Upper lobe of left lung (tissue), 6 donors: ENCODE measurements at regions not wholly inside any gene's neighbourhood (a gene's known extent, or its start where the extent isn't known, plus 50 kb on each side); places are given as distances from the start of the nearest gene placed in this dataset.
A peak's percentile ranks its signal among the peaks of the same experiment; 100 is the strongest.

Experiments
- ATAC-seq, 2 donors: fragments of 200-7000 bp; cut with Tn5 transposase; one replicate each; pipeline ENCODE4 v1.9.1; 2022; ENCODE audit warnings: mild to moderate bottlenecking in 2 of 2, moderate library complexity in 2 of 2; ENCODE audit not compliant: low FRiP score in 2 of 2
- DNase-seq, 2 donors: peaks; one replicate each; pipeline ENCODE4 v3.0.0-alpha.2; 2019 to 2020
- H3K27ac ChIP-seq, 4 donors: fragments of 200-600 bp; sonication (generic); one replicate each; pipeline ENCODE4 v1.5.1; 2016 to 2019
- H3K27me3 ChIP-seq, 4 donors: fragments of 200-600 bp; sonication (generic); one replicate each; pipeline ENCODE4 v1.5.1; 2017 to 2019
- H3K36me3 ChIP-seq, 4 donors: fragments of 200-600 bp; sonication (generic); one replicate each; pipeline ENCODE4 v1.5.1; 2016 to 2019
- H3K4me1 ChIP-seq, 4 donors: fragments of 200-600 bp; sonication (generic); one replicate each; pipeline ENCODE4 v1.5.1; 2018 to 2019
- H3K4me3 ChIP-seq, 4 donors: fragments of 200-600 bp; sonication (generic); one replicate each; pipeline ENCODE4 v1.5.1; 2017 to 2019; ENCODE audit warnings: mild to moderate bottlenecking in 2 of 4, moderate library complexity in 1 of 4
- H3K9me3 ChIP-seq, 4 donors: fragments of 200-600 bp; sonication (generic); one replicate each; pipeline ENCODE4 v1.5.1; 2018 to 2019
- EP300 ChIP-seq, 4 donors: sonication (generic); formaldehyde crosslinking; IDR thresholded peaks; one replicate each; pipeline ENCODE4 v1.5.1; 2017; ENCODE audit warnings: antibody characterized with exemption in 4 of 4, control low read depth in 2 of 4
- POLR2A ChIP-seq, 4 donors: fragments of 450-650 bp; IDR thresholded peaks; one replicate each; pipeline ENCODE4 v1.5.1; 2016 to 2017; ENCODE audit warnings: antibody characterized with exemption in 4 of 4, mild to moderate bottlenecking in 2 of 4
- POLR2AphosphoS5 ChIP-seq, 2 donors: sonication (generic); formaldehyde crosslinking; IDR thresholded peaks; one replicate each; pipeline ENCODE4 v1.5.1; 2017; ENCODE audit warnings: antibody characterized with exemption in 2 of 2
- WGBS, 2 donors: methylation state at CpG; one replicate each; pipeline ENCODE4 v1.1.5; 2017 to 2018; 5-methylcytosine and 5-hydroxymethylcytosine counted together
- TF ChIP-seq, protein P1 (sequence below), 6 experiments: fragments of 450-650 bp in 4 of 6; fragments of 200-600 bp in 2 of 6; sonication (generic) in 2 of 6; IDR thresholded peaks; one replicate each; pipeline ENCODE4 v1.5.1; 2016 to 2019; ENCODE audit warnings: antibody characterized with exemption in 6 of 6
- donor health status: DM: no; HTN: no; CAD: no; lungs with moderate emphysema.
- donor health status: DM: no; HTN: yes; CAD: no; lungs with severe emphysema.

DNA sequence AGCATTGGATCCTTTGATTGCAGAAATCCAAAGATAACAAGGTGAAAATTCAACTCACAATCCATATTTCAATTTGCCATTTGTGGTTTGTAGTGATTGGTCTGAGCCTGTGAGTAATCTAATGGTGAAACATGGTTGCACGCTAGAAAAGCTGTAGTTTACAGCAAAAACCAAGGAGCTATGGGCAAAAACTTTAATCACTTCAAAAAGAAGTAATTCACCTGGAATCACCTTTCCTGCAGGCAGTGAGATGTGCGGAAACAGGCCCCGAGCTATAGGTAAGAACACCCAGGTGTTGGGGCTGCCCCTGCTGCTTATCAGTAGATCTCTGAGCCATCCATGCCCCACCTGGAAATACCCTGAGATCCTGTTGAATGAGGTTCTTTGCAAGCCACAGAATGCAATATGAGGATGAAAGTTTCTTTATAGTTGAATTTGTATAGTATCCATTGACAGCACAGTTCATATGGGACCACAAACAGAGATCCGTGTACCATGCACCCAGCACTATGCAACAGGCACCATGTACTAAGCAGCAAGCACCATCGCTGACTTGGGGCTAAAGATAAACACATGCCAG, 208.2 kb downstream of the SPP2 start:
- no peaks in the 10 kb centered on the region for H3K36me3 ChIP-seq
- DNase-seq (no peak), ATAC-seq (no peak)
- 85 to 92% methylated on average over 5 of the region's 5 CpGs for WGBS, 2 donors
- TF ChIP-seq, protein P1, sequence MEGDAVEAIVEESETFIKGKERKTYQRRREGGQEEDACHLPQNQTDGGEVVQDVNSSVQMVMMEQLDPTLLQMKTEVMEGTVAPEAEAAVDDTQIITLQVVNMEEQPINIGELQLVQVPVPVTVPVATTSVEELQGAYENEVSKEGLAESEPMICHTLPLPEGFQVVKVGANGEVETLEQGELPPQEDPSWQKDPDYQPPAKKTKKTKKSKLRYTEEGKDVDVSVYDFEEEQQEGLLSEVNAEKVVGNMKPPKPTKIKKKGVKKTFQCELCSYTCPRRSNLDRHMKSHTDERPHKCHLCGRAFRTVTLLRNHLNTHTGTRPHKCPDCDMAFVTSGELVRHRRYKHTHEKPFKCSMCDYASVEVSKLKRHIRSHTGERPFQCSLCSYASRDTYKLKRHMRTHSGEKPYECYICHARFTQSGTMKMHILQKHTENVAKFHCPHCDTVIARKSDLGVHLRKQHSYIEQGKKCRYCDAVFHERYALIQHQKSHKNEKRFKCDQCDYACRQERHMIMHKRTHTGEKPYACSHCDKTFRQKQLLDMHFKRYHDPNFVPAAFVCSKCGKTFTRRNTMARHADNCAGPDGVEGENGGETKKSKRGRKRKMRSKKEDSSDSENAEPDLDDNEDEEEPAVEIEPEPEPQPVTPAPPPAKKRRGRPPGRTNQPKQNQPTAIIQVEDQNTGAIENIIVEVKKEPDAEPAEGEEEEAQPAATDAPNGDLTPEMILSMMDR (IDR thresholded peaks at IDR 0.05): no peak
- no peak for TF ChIP-seq EP300 (IDR thresholded peaks at IDR 0.05)
- no peak for TF ChIP-seq POLR2A (IDR thresholded peaks at IDR 0.05)
- TF ChIP-seq POLR2AphosphoS5 (IDR thresholded peaks at IDR 0.05): no peak
- H3K4me1 ChIP-seq: no peaks in the 10 kb centered on the region
- no peaks in the 10 kb centered on the region for H3K9me3 ChIP-seq
- no peak overlapping the region for H3K4me3 ChIP-seq
- no peak overlapping the region for H3K27ac ChIP-seq
- H3K27me3 ChIP-seq: no peaks in the 10 kb centered on the region

DNA sequence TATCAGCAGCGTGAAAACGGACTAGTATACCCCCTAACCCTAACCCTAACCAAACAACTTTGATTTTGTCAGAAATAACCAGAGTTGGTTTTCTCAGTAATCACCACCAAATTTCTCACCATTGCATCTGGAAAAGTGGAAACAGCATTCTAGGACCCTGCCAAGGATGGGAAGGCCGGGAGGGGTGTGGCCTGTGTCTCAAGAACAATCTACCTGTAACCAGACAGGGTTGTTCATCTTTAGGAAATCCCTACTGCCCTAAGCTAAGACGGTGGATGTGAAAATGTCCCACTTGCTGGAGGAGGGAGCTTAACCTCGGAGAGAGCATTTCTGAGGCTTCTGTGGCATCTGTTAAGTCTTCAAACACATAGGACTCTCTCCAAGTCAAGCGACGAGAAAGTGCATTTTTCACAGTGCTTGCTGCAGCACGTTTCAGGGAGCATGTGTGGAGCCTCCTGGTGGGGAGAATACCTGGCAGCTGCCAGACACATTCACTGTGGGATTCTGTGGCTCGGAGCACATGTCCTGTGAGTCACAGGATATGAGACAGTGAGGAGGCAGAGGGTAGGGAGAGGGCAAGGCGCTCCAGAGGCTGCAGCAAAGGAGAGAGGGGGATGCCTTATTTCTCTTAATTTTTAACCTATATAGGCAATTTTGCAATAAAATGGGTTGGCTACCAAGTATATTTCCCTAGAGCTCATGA, 207.5 kb downstream of the SPP2 start:
- WGBS, 2 donors: 43 to 57% methylated on average over 9 to 10 of the region's 10 CpGs
- Histone ChIP-seq H3K9me3 (no peaks in the 10 kb centered on the region), H3K27me3 (no peaks in the 10 kb centered on the region), H3K4me3 (no peak overlapping the region), H3K36me3 (no peaks in the 10 kb centered on the region), H3K27ac (no peak overlapping the region), H3K4me1 (no peaks in the 10 kb centered on the region)
- peak in 1 of 2 donors; percentile 37 for DNase-seq
- TF ChIP-seq, protein P1 (IDR thresholded peaks at IDR 0.05): peak in 4 of 6 experiments; percentile 10 to 36 (median 31)
- TF ChIP-seq EP300 (IDR thresholded peaks at IDR 0.05): no peak
- peak in 1 of 2 donors; percentile 91 for ATAC-seq

DNA sequence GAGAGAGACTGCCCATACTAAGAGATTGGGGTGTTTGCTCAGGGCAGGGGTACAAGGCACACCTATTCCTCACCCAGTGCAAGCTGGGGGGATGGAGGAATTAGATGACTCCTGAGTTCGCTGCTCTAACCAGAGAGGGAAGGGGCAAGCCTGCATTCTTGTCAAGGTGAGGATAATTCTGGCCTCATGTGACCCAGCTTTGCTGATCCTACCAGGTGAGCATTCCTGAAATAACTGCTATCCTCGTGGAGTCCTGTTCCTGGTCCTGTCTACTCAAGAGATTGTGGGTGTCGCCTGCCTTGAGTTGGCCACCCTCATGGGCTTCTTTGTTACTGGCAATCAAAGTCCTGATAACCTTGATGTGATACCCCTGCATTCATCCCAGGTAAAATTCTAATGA, 206.0 kb downstream of the SPP2 start:
- 42 to 74% methylated on average over 3 of the region's 3 CpGs for WGBS, 2 donors

DNA sequence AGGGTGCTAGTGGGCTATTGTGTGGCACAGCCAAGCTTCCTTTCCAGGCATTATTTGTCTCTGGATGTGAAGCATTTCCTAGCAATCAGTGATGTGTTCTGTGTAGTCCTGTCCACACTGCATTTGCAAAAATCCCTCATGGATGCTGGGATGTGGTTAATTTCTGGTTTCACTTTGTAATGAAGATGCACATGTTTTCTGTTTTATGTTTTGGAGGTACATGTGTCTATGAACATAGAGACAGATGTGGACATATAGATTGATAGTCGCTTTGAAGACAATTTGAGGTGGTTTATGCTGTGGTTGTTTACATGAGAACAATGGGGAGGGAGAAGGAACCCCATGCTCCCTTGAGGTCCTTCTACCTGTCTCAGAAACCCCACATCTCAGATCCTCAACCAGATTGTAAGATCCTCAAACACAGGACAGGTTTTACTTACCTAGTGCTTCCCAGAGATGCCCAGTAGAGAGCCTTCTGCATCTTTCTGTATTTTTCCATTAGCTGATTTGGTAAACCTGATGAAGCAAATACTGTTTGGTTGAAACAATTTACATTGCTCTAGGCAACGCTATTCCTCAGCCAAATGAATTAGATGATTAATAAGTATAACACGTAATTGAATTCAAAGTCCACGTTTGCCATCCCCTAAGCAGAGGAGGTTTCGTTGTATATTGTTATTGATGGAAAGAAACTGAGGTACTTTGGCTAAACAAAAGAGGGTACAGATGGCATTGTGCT, 204.4 kb downstream of the SPP2 start:
- H3K27ac ChIP-seq: no peak overlapping the region

More for the DNA sequence above, 206.0 kb downstream of the SPP2 start:
- no peak overlapping the region for H3K27ac ChIP-seq
- H3K36me3 ChIP-seq: no peaks in the 10 kb centered on the region
- no peak overlapping the region for H3K4me3 ChIP-seq
- no peaks in the 10 kb centered on the region for H3K4me1 ChIP-seq
- H3K27me3 ChIP-seq: no peaks in the 10 kb centered on the region
- H3K9me3 ChIP-seq: no peaks in the 10 kb centered on the region
- ATAC-seq (no peak), DNase-seq (no peak)
- TF ChIP-seq POLR2AphosphoS5 (IDR thresholded peaks at IDR 0.05): no peak
- TF ChIP-seq EP300 (IDR thresholded peaks at IDR 0.05): no peak
- no peak for TF ChIP-seq POLR2A (IDR thresholded peaks at IDR 0.05)
- TF ChIP-seq, protein P1 (IDR thresholded peaks at IDR 0.05): no peak

More for the DNA sequence above, 204.4 kb downstream of the SPP2 start:
- no peaks in the 10 kb centered on the region for H3K36me3 ChIP-seq
- H3K4me1 ChIP-seq: no peaks in the 10 kb centered on the region
- no peak for DNase-seq
- no peak overlapping the region for H3K4me3 ChIP-seq
- TF ChIP-seq POLR2A (IDR thresholded peaks at IDR 0.05) (no peak), POLR2AphosphoS5 (IDR thresholded peaks at IDR 0.05) (no peak), EP300 (IDR thresholded peaks at IDR 0.05) (no peak)
- TF ChIP-seq, protein P1 (IDR thresholded peaks at IDR 0.05): no peak
- no peaks in the 10 kb centered on the region for H3K9me3 ChIP-seq
- ATAC-seq: no peak
- 83 to 85% methylated on average over 5 of the region's 5 CpGs for WGBS, 2 donors
- H3K27me3 ChIP-seq: no peaks in the 10 kb centered on the region
